Panc1 (cell line): ENCODE measurements at regions not wholly inside any gene's neighbourhood (a gene's known extent, or its start where the extent isn't known, plus 50 kb on each side); places are given as distances from the start of the nearest gene placed in this dataset.

ENCODE experiments used
- ATAC-seq: fragments of 200-7000 bp; cut with Tn5 transposase; 2 replicates; pipeline ENCODE4 v1.9.1; 2020; ENCODE audit warnings: mild to moderate bottlenecking, moderate library complexity
- BruUV-seq: library from RNA; stranded (reverse); fragments of 400-500 nt; replicated peaks from 2 replicates; lab custom pipeline; 2021; lab: Mats Ljungman, UMichigan
- CTCF ChIA-PET: fragments of 300-600 bp; sonication (Branson Sonifier 250); formaldehyde crosslinking; loops from one replicate; lab custom pipeline; 2022; ENCODE audit warnings: antibody characterized with exemption; lab: Charles Lee
- POLR2A ChIA-PET: fragments of 300-600 bp; sonication (Branson Sonifier 250); formaldehyde crosslinking; loops from one replicate; lab custom pipeline; 2022; ENCODE audit warnings: antibody characterized with exemption; lab: Charles Lee
- DNase-seq: peaks from one replicate; pipeline ENCODE4 v3.0.0-alpha.2; 2010; ENCODE audit warnings: low read depth, low spot score
- H3K27ac ChIP-seq: 2 replicates; pipeline ENCODE4 v1.5.1; 2011; ENCODE audit warnings: mild to moderate bottlenecking, low read length, inconsistent platforms
- H3K27me3 ChIP-seq: fragments of 200-500 bp; sonication (Bioruptor generic); 2 replicates; pipeline ENCODE4 v1.6.0; 2014; ENCODE audit warnings: low read length, inconsistent platforms; ENCODE audit not compliant: control insufficient read depth, insufficient read depth
- H3K36me3 ChIP-seq: fragments of 200-500 bp; sonication (Bioruptor generic); 2 replicates; pipeline ENCODE4 v1.5.1; 2014; ENCODE audit warnings: inconsistent platforms, mild to moderate bottlenecking, low read length, moderate library complexity; ENCODE audit not compliant: control insufficient read depth, insufficient read depth
- H3K4me1 ChIP-seq: 2 replicates; pipeline ENCODE4 v1.5.1; 2011; ENCODE audit warnings: inconsistent platforms, mild to moderate bottlenecking, low read length, moderate library complexity; ENCODE audit not compliant: control insufficient read depth, insufficient read depth
- H3K4me3 ChIP-seq, 2 experiments: 2 replicates each; pipeline ENCODE4 v1.5.1; 2011 to 2012; ENCODE audit warnings: low read depth in 2 of 2, low read length in 2 of 2, mild to moderate bottlenecking in 2 of 2, inconsistent platforms in 1 of 2, moderate library complexity in 1 of 2
- H3K9me3 ChIP-seq: fragments of 200-500 bp; sonication (Bioruptor generic); 2 replicates; pipeline ENCODE4 v1.5.1; 2014; ENCODE audit warnings: low read depth, mild to moderate bottlenecking, inconsistent platforms, low read length, moderate library complexity; ENCODE audit not compliant: control insufficient read depth, insufficient read depth
- CTCF ChIP-seq: fragments of 450-650 bp; IDR thresholded peaks from 2 replicates; pipeline ENCODE4 v1.5.1; 2017; ENCODE audit warnings: mild to moderate bottlenecking
- POLR2AphosphoS5 ChIP-seq: IDR thresholded peaks from 2 replicates; pipeline ENCODE4 v1.6.1; 2012; ENCODE audit warnings: mild to moderate bottlenecking, low read depth, low read length, moderate library complexity
- REST ChIP-seq, 2 experiments: IDR thresholded peaks; 2 replicates each; pipeline ENCODE4 v1.6.1; 2011 to 2012; ENCODE audit warnings: low read depth in 2 of 2, control low read depth in 1 of 2, low read length in 1 of 2, mild to moderate bottlenecking in 1 of 2, moderate library complexity in 1 of 2; ENCODE audit not compliant: insufficient read depth in 1 of 2
- SIN3A ChIP-seq: IDR thresholded peaks from 2 replicates; pipeline ENCODE4 v1.6.1; 2012; ENCODE audit warnings: low read depth, mild to moderate bottlenecking, low read length, moderate library complexity, borderline replicate concordance; ENCODE audit not compliant: insufficient read depth
- TCF7L2 ChIP-seq: IDR thresholded peaks from 2 replicates; pipeline ENCODE4 v1.6.1; 2011; ENCODE audit warnings: mild to moderate bottlenecking, low read depth, low read length, inconsistent platforms
- in situ Hi-C: cut with HindIII; loops from 2 replicates; pipeline ENCODE4 v1.10.0; 2016; ENCODE audit warnings: low sequenced_read_pairs, low pct_unique_long_range_greater_than_20kb
- intact Hi-C: fragments of 100-400 bp; cut with micrococcal nuclease; formaldehyde crosslinking; loops from one replicate; pipeline ENCODE4 v1.10.0; 2022; ENCODE audit not compliant: unreplicated experiment

GRCh38 chr4:104967034-104967401 is 179.7 kb upstream of the TET2 start:
- intact Hi-C loops = no loop called here
- DNase-seq = no peak
- in situ Hi-C loops = no loop called here
- no TSS peak for BruUV-seq
- TF ChIP-seq TCF7L2 = no peak
- no peak for TF ChIP-seq CTCF
- no peak for TF ChIP-seq SIN3A
- TF ChIP-seq POLR2AphosphoS5 = no peak
- no peak for TF ChIP-seq REST (IDR thresholded peaks at IDR 0.05; ENCODE audit: insufficient read depth in 1 of 2, low read depth in 2 of 2, low read length in 1 of 2)
- Histone ChIP-seq H3K36me3 (no peaks in the 10 kb centered on the region), H3K4me3 (no peak overlapping the region), H3K9me3 (no peaks in the 10 kb centered on the region), H3K4me1 (no peaks in the 10 kb centered on the region), H3K27ac (no peak overlapping the region), H3K27me3 (no peaks in the 10 kb centered on the region)
- no peak for ATAC-seq
- ChIA-PET CTCF (no interaction called here), POLR2A (interaction anchor here (0.7 kb wide), 1 partner anchor 66 kb away, joined by 15 read pairs; no protein-coding TSS in a partner anchor)

GRCh38 chr4:104969394-104970082 is 177.1 kb upstream of the TET2 start:
- no peaks in the 10 kb centered on the region for H3K27me3 ChIP-seq
- ATAC-seq (no peak), DNase-seq (no peak)
- ChIA-PET CTCF (no interaction called here), POLR2A (interaction anchor here (0.7 kb wide), 1 partner anchor 78 kb away, joined by 3 read pairs; no protein-coding TSS in a partner anchor)
- no peak overlapping the region for H3K27ac ChIP-seq
- no peaks in the 10 kb centered on the region for H3K4me1 ChIP-seq
- in situ Hi-C loops (no loop called here), intact Hi-C loops (no loop called here)
- no peaks in the 10 kb centered on the region for H3K36me3 ChIP-seq
- no peak for TF ChIP-seq REST (IDR thresholded peaks at IDR 0.05; ENCODE audit: insufficient read depth in 1 of 2, low read depth in 2 of 2, low read length in 1 of 2)
- TF ChIP-seq SIN3A = no peak
- TF ChIP-seq TCF7L2 = no peak
- no peak for TF ChIP-seq CTCF
- no peak for TF ChIP-seq POLR2AphosphoS5
- no peaks in the 10 kb centered on the region for H3K9me3 ChIP-seq
- BruUV-seq = no TSS peak
- H3K4me3 ChIP-seq = no peak overlapping the region
